ENCODE measurements at regions not wholly inside any gene's neighbourhood (a gene's known extent, or its start where the extent isn't known, plus 50 kb on each side); places are given as distances from the start of the nearest gene placed in this dataset.

- Mint-ChIP-seq H3K27me3 (peaks cover 10% of the 10 kb centered on the region), H3K9me3 (ENCODE audit: low read depth) (no peaks in the 10 kb centered on the region), H3K4me3 (no peak overlapping the region), H3K4me1 (no peaks in the 10 kb centered on the region), H3K27ac (no peak overlapping the region), H3K36me3 (ENCODE audit: low read depth) (no peaks in the 10 kb centered on the region)
- no peak for DNase-seq
- intact Hi-C loops (cut with DNase I, micrococcal nuclease) = no loop called here
- ATAC-seq = no peak
- ChIA-PET CTCF (interaction anchor here (0.7 kb wide), 1 partner anchor 1191 kb away, joined by 3 read pairs; no protein-coding TSS in a partner anchor), POLR2A (no interaction called here)
These were observed 69.1 kb upstream of the PTER start for GRCh38 chr10:16367621-16368292.

- ChIA-PET POLR2A (no interaction called here), CTCF (no interaction called here)
- no peak overlapping the region for H3K4me3 Mint-ChIP-seq
- H3K27ac Mint-ChIP-seq = no peak overlapping the region
- H3K27me3 Mint-ChIP-seq = no peaks in the 10 kb centered on the region
- DNase-seq (no peak), ATAC-seq (no peak)
- no peaks in the 10 kb centered on the region for H3K4me1 Mint-ChIP-seq
- no peaks in the 10 kb centered on the region for H3K9me3 Mint-ChIP-seq (ENCODE audit: low read depth)
- no peaks in the 10 kb centered on the region for H3K36me3 Mint-ChIP-seq (ENCODE audit: low read depth)
- intact Hi-C loops (cut with DNase I, micrococcal nuclease) = no loop called here
These were observed 55.7 kb upstream of the PTER start for GRCh38 chr10:16381083-16381482.

- no peak for DNase-seq
- ChIA-PET CTCF (no interaction called here), POLR2A (no interaction called here)
- H3K4me1 Mint-ChIP-seq = no peaks in the 10 kb centered on the region
- H3K4me3 Mint-ChIP-seq = no peak overlapping the region
- ATAC-seq = no peak
- H3K27ac Mint-ChIP-seq = no peak overlapping the region
- peaks cover 2% of the 10 kb centered on the region for H3K27me3 Mint-ChIP-seq
- no peaks in the 10 kb centered on the region for H3K9me3 Mint-ChIP-seq (ENCODE audit: low read depth)
- H3K36me3 Mint-ChIP-seq (ENCODE audit: low read depth) = no peaks in the 10 kb centered on the region
- intact Hi-C loops (cut with DNase I, micrococcal nuclease) = no loop called here
These were observed 52.8 kb upstream of the PTER start for GRCh38 chr10:16384021-16384420.

DNA sequence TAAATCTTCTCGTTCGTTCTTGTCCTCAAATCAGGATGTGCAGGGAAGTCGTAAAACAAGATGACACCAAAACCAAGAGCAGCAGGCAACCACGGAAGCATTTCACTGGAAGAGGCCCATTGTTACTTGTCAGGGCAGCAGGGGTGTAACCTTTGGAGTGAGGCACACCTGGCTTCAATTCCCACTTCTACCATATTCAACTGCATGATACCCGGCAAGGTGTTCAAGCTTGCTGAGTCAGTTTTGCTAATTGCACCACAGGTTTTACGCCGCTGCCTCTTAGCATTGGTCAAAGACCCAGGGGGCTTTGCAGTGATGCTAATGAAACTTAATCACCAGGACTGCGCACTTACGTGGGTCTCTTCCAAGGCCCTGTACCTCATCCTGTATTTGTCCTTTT, 50.0 kb upstream of the PTER start:
- Mint-ChIP-seq H3K9me3 (ENCODE audit: low read depth) (no peaks in the 10 kb centered on the region), H3K27ac (no peak overlapping the region), H3K27me3 (peaks cover 7% of the 10 kb centered on the region), H3K4me1 (no peaks in the 10 kb centered on the region), H3K4me3 (no peak overlapping the region), H3K36me3 (ENCODE audit: low read depth) (no peaks in the 10 kb centered on the region)
- ChIA-PET CTCF (no interaction called here), POLR2A (no interaction called here)
- intact Hi-C loops (cut with DNase I, micrococcal nuclease) = no loop called here
- ATAC-seq (no peak), DNase-seq (no peak)
